PFSK-1 (cell line): ENCODE measurements at regions not wholly inside any gene's neighbourhood (a gene's known extent, or its start where the extent isn't known, plus 50 kb on each side); places are given as distances from the start of the nearest gene placed in this dataset.

ENCODE experiments used
- FOXP2 ChIP-seq: optimal IDR thresholded peaks from 2 replicates; pipeline ENCODE3; 2011; ENCODE audit warnings: borderline replicate concordance, control low read depth, inconsistent platforms; ENCODE audit not compliant: insufficient read depth; ENCODE audit errors: extremely low read length, extremely low read depth
- POLR2AphosphoS5 ChIP-seq: IDR thresholded peaks from 2 replicates; pipeline ENCODE4 v1.6.1; 2012; ENCODE audit warnings: low read depth, mild to moderate bottlenecking, control low read depth, low read length, moderate library complexity
- REST ChIP-seq, 2 experiments: IDR thresholded peaks; 2 replicates each; pipeline versions ENCODE4 v1.6.1 to v1.8.0; 2011 to 2012; ENCODE audit warnings: low read depth in 2 of 2, low read length in 2 of 2, control low read depth in 1 of 2, inconsistent platforms in 1 of 2, mild to moderate bottlenecking in 1 of 2, moderate library complexity in 1 of 2; ENCODE audit not compliant: insufficient read depth in 1 of 2
- SIN3A ChIP-seq: IDR thresholded peaks from 2 replicates; pipeline ENCODE4 v1.6.1; 2012; ENCODE audit warnings: mild to moderate bottlenecking, low read length, moderate library complexity, borderline replicate concordance; ENCODE audit not compliant: insufficient read depth
- TAF1 ChIP-seq: IDR thresholded peaks from 2 replicates; pipeline ENCODE4 v1.6.1; 2012; ENCODE audit warnings: low read length, control low read depth, borderline replicate concordance; ENCODE audit not compliant: insufficient read depth

- TF ChIP-seq POLR2AphosphoS5, result no peak
- no peak for TF ChIP-seq TAF1
- no peak for TF ChIP-seq REST (IDR thresholded peaks at IDR 0.05; ENCODE audit: insufficient read depth in 1 of 2, low read depth in 2 of 2, low read length in 2 of 2)
- no peak for TF ChIP-seq FOXP2
- TF ChIP-seq SIN3A, result no peak
Measured at GRCh38 chr4:57658188-57658587, 548.0 kb upstream of the IGFBP7 start.
